HG02970 (cell line): ENCODE measurements at regions not wholly inside any gene's neighbourhood (a gene's known extent, or its start where the extent isn't known, plus 50 kb on each side); places are given as distances from the start of the nearest gene placed in this dataset.
"Not testable (repeated sequence)": the region's sequence is repeated elsewhere in the genome, so short reads cannot be mapped to it uniquely, and the experiment has no call there.

Experiments used
- ATAC-seq: cut with Tn5 transposase; IDR thresholded peaks from one replicate; pipeline ENCODE4 v1.9.1; 2021; ENCODE audit warnings: mild to moderate bottlenecking, moderate library complexity, moderate number of reproducible peaks; ENCODE audit not compliant: unreplicated experiment, low FRiP score

GRCh38 chr5:34545164-34545563, 111.0 kb upstream of the RAI14 start:
- no peak for ATAC-seq

- no peak for ATAC-seq
These were observed 110.5 kb upstream of the RAI14 start for GRCh38 chr5:34545626-34546025.

GRCh38 chr5:34547300-34548085, 108.6 kb upstream of the RAI14 start:
- ATAC-seq: no peak

- ATAC-seq: no peak
These were observed 108.1 kb upstream of the RAI14 start for GRCh38 chr5:34548086-34548403.

- no peak for ATAC-seq
These were observed 105.9 kb upstream of the RAI14 start for GRCh38 chr5:34550247-34550646.

GRCh38 chr5:34550964-34551363, 105.2 kb upstream of the RAI14 start:
- no peak for ATAC-seq

GRCh38 chr5:34551911-34552433, 104.2 kb upstream of the RAI14 start:
- ATAC-seq: no peak

GRCh38 chr5:34552686-34553085, 103.4 kb upstream of the RAI14 start:
- ATAC-seq: no peak

GRCh38 chr5:34553581-34553980, 102.5 kb upstream of the RAI14 start:
- no peak for ATAC-seq

- ATAC-seq: no peak
These were observed 101.5 kb upstream of the RAI14 start for GRCh38 chr5:34554641-34555040.

GRCh38 chr5:34555699-34556508, 100.2 kb upstream of the RAI14 start:
- ATAC-seq: no peak

- ATAC-seq: no peak
These were observed 99.7 kb upstream of the RAI14 start for GRCh38 chr5:34556509-34556782.

- ATAC-seq: not testable (repeated sequence)
These were observed 94.5 kb upstream of the RAI14 start for GRCh38 chr5:34561581-34561980.

- no peak for ATAC-seq
These were observed 93.3 kb upstream of the RAI14 start for GRCh38 chr5:34562791-34563190.

GRCh38 chr5:34563269-34563668, 92.9 kb upstream of the RAI14 start:
- no peak for ATAC-seq

- ATAC-seq: no peak
These were observed 92.0 kb upstream of the RAI14 start for GRCh38 chr5:34563931-34564709.

- ATAC-seq: no peak
These were observed 91.4 kb upstream of the RAI14 start for GRCh38 chr5:34564710-34565235.

- ATAC-seq: no peak
These were observed 86.0 kb upstream of the RAI14 start for GRCh38 chr5:34570143-34570542.

- no peak for ATAC-seq
These were observed 85.1 kb upstream of the RAI14 start for GRCh38 chr5:34570721-34571676.

- no peak for ATAC-seq
These were observed 84.5 kb upstream of the RAI14 start for GRCh38 chr5:34571677-34572041.
